DOHH2 (cell line): ENCODE measurements at regions not wholly inside any gene's neighbourhood (a gene's known extent, or its start where the extent isn't known, plus 50 kb on each side); places are given as distances from the start of the nearest gene placed in this dataset.

Experiments used
- H3F3A ChIP-seq: fragments of 200-600 bp; sonication (generic), shearing (Covaris generic); 2 replicates; pipeline ENCODE4 v1.6.0; 2016; ENCODE audit warnings: antibody characterized with exemption, mild to moderate bottlenecking; ENCODE audit not compliant: control insufficient read depth, insufficient read depth
- H3K27ac ChIP-seq: fragments of 200-600 bp; sonication (generic); 2 replicates; pipeline ENCODE4 v1.5.1; 2014; ENCODE audit warnings: low read depth, mild to moderate bottlenecking, low read length, moderate library complexity
- H3K27me3 ChIP-seq: fragments of 200-600 bp; sonication (generic); 2 replicates; pipeline ENCODE4 v1.6.1; 2014; ENCODE audit warnings: mild to moderate bottlenecking, low read length, mixed read lengths; ENCODE audit not compliant: control insufficient read depth
- H3K36me3 ChIP-seq: fragments of 200-600 bp; sonication (generic); 2 replicates; pipeline ENCODE4 v1.6.1; 2014; ENCODE audit warnings: mild to moderate bottlenecking, low read length, moderate library complexity, mixed read lengths; ENCODE audit not compliant: control insufficient read depth
- H3K4me1 ChIP-seq: fragments of 200-600 bp; sonication (generic); 2 replicates; pipeline ENCODE4 v1.6.1; 2014; ENCODE audit warnings: mild to moderate bottlenecking, low read length, mixed read lengths; ENCODE audit not compliant: control insufficient read depth
- H3K4me2 ChIP-seq: fragments of 200-600 bp; sonication (generic); 2 replicates; pipeline ENCODE4 v1.6.0; 2014; ENCODE audit warnings: mild to moderate bottlenecking, low read length, moderate library complexity
- H3K4me3 ChIP-seq: fragments of 200-600 bp; sonication (generic); 2 replicates; pipeline ENCODE4 v1.5.1; 2014; ENCODE audit warnings: mild to moderate bottlenecking, low read length, mixed read lengths
- H3K79me2 ChIP-seq: fragments of 200-600 bp; sonication (generic); 2 replicates; pipeline ENCODE4 v1.6.1; 2014; ENCODE audit warnings: mild to moderate bottlenecking, low read length, mixed read lengths; ENCODE audit not compliant: control insufficient read depth
- H3K9me2 ChIP-seq: fragments of 200-600 bp; sonication (generic); replicated peaks from 2 replicates; pipeline ENCODE4 v1.6.1; 2014; ENCODE audit warnings: mild to moderate bottlenecking, low read length, mixed read lengths; ENCODE audit not compliant: control insufficient read depth
- H3K9me3 ChIP-seq: fragments of 200-600 bp; sonication (generic); 2 replicates; pipeline ENCODE4 v1.6.1; 2014; ENCODE audit warnings: antibody characterized with exemption, low read length, mixed read lengths; ENCODE audit not compliant: control insufficient read depth, insufficient read depth
- H4K20me1 ChIP-seq: fragments of 200-600 bp; sonication (generic); 2 replicates; pipeline ENCODE4 v1.6.0; 2014; ENCODE audit warnings: low read depth, mild to moderate bottlenecking, antibody characterized with exemption, low read length, moderate library complexity; ENCODE audit not compliant: control insufficient read depth, insufficient read depth
- EZH2phosphoT487 ChIP-seq: fragments of 200-600 bp; sonication (generic); IDR thresholded peaks from 2 replicates; pipeline ENCODE4 v1.6.1; 2017; ENCODE audit warnings: borderline replicate concordance, mild to moderate bottlenecking, antibody characterized with exemption, low read length, moderate library complexity, mixed read lengths
- TF ChIP-seq, protein P1 (sequence below): fragments of 200-600 bp; sonication (generic); IDR thresholded peaks from one replicate; pipeline ENCODE4 v1.5.1; 2014; ENCODE audit warnings: antibody characterized with exemption, mild to moderate bottlenecking, low read depth, low read length; ENCODE audit not compliant: poor library complexity, severe bottlenecking

DNA sequence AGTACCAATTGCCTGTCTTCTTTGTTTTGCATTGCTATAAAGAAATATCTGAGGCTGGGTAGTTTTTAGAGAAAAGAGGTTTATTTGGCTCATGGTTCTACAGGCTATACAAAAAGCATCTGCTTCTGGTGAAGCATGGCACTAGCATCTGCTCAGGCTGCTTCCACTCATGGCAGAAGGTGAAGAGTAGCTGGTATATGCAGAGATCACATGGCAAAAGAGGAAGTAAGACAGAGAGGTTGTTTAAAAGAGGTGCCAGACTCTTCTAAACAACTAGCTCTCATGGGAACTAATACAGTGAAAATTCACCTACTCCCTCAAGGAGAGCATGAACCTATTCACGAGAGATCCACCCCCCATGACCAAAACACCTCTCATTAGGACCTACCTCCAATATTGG lies 56.7 kb upstream of the GUCA2B start:
- H4K20me1 ChIP-seq, result no peaks in the 10 kb centered on the region
- H3K36me3 ChIP-seq, result no peaks in the 10 kb centered on the region
- H3K79me2 ChIP-seq, result no peaks in the 10 kb centered on the region
- no peak overlapping the region for H3K4me2 ChIP-seq
- no peak for TF ChIP-seq EZH2phosphoT487
- TF ChIP-seq, protein P1, sequence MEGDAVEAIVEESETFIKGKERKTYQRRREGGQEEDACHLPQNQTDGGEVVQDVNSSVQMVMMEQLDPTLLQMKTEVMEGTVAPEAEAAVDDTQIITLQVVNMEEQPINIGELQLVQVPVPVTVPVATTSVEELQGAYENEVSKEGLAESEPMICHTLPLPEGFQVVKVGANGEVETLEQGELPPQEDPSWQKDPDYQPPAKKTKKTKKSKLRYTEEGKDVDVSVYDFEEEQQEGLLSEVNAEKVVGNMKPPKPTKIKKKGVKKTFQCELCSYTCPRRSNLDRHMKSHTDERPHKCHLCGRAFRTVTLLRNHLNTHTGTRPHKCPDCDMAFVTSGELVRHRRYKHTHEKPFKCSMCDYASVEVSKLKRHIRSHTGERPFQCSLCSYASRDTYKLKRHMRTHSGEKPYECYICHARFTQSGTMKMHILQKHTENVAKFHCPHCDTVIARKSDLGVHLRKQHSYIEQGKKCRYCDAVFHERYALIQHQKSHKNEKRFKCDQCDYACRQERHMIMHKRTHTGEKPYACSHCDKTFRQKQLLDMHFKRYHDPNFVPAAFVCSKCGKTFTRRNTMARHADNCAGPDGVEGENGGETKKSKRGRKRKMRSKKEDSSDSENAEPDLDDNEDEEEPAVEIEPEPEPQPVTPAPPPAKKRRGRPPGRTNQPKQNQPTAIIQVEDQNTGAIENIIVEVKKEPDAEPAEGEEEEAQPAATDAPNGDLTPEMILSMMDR, result no peak
- H3F3A ChIP-seq, result no peaks in the 10 kb centered on the region
- no peaks in the 10 kb centered on the region for H3K9me3 ChIP-seq
- no peaks in the 10 kb centered on the region for H3K4me1 ChIP-seq
- no peaks in the 10 kb centered on the region for H3K9me2 ChIP-seq
- H3K4me3 ChIP-seq, result no peak overlapping the region
- H3K27me3 ChIP-seq, result no peaks in the 10 kb centered on the region
- H3K27ac ChIP-seq, result no peak overlapping the region

DNA sequence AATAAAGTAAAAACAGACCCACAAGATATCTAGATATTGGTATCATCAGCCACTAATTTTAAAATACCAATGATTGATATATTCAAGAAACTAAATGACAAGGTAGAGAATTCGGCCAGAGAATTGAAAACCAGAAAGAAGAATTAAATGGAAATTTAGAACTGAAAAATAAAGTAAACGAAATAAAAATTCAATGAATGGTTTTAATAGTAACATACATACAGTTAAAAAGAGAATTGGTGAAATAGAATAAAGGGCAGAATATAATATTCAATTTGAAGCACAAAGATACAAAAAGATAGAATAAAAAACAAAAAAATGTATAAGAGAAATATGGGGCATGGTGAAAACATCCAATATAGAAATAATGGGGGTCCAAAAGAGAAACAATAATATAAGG lies 64.0 kb upstream of the GUCA2B start:
- no peak overlapping the region for H3K27ac ChIP-seq
- no peaks in the 10 kb centered on the region for H3K4me1 ChIP-seq
- no peak for TF ChIP-seq EZH2phosphoT487
- TF ChIP-seq, protein P1, result no peak
- no peak overlapping the region for H3K4me3 ChIP-seq
- H3K27me3 ChIP-seq, result peaks cover 3% of the 10 kb centered on the region; the same call in 1 of the 2 replicates
- H3K9me3 ChIP-seq, result no peaks in the 10 kb centered on the region
- H3K4me2 ChIP-seq, result no peak overlapping the region
- no peaks in the 10 kb centered on the region for H3K79me2 ChIP-seq
- H3F3A ChIP-seq, result no peaks in the 10 kb centered on the region
- no peaks in the 10 kb centered on the region for H3K9me2 ChIP-seq
- H3K36me3 ChIP-seq, result no peaks in the 10 kb centered on the region
- no peaks in the 10 kb centered on the region for H4K20me1 ChIP-seq

GRCh38 chr1:42086146-42086545 lies 67.1 kb upstream of the GUCA2B start:
- Histone ChIP-seq H3K9me2 (no peaks in the 10 kb centered on the region), H3K4me2 (no peak overlapping the region), H4K20me1 (no peaks in the 10 kb centered on the region), H3K79me2 (no peaks in the 10 kb centered on the region), H3K9me3 (no peaks in the 10 kb centered on the region), H3K4me1 (no peaks in the 10 kb centered on the region), H3K27me3 (peaks cover 3% of the 10 kb centered on the region; the same call in 1 of the 2 replicates), H3K4me3 (no peak overlapping the region), H3F3A (no peaks in the 10 kb centered on the region), H3K36me3 (no peaks in the 10 kb centered on the region), H3K27ac (no peak overlapping the region)
- no peak for TF ChIP-seq EZH2phosphoT487
- TF ChIP-seq, protein P1, result no peak
